ENCODE measurements at regions not wholly inside any gene's neighbourhood (a gene's known extent, or its start where the extent isn't known, plus 50 kb on each side); places are given as distances from the start of the nearest gene placed in this dataset.
"Not testable (repeated sequence)": the region's sequence is repeated elsewhere in the genome, so short reads cannot be mapped to it uniquely, and the experiment has no call there.

DNA sequence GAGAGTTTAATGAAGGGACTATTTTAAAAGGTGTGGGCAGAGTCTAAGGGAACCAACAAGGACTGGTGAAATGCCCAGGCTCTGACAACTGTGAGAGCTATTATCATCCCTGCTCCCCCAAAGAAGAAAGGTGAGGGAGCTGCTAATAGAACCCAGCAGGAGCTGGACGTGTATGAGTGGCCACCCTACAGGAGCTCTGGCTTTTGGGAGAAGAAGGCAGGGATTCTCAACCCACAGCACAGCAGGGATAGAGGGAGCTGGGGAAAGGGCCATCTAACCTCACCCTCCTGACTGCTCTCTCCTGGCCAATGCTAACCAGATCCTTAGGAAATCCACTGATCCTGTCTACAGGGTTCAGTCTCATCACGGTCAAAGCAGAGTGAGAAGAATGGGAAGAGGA lies 57.1 kb downstream of the GRIN2B start:
- H3K9me3 ChIP-seq (ENCODE audit: control insufficient read depth, low read length) = no peaks in the 10 kb centered on the region
- no peaks in the 10 kb centered on the region for H3K27me3 ChIP-seq (replicated peaks; ENCODE audit: control insufficient read depth, insufficient read depth, low read length, poor library complexity, severe bottlenecking)
- H3K27ac ChIP-seq (ENCODE audit: insufficient read depth, low read length, poor library complexity, severe bottlenecking) = no peak overlapping the region
- no peaks in the 10 kb centered on the region for H3K36me3 ChIP-seq (ENCODE audit: control insufficient read depth, insufficient read depth, low read length)
- H3K4me1 ChIP-seq (ENCODE audit: control insufficient read depth, insufficient read depth, low read length, poor library complexity, severe bottlenecking) = no peaks in the 10 kb centered on the region
- no peak for DNase-seq
- no peak overlapping the region for H3K4me3 ChIP-seq (ENCODE audit: insufficient read depth, low read depth, low read length, poor library complexity, severe bottlenecking)

DNA sequence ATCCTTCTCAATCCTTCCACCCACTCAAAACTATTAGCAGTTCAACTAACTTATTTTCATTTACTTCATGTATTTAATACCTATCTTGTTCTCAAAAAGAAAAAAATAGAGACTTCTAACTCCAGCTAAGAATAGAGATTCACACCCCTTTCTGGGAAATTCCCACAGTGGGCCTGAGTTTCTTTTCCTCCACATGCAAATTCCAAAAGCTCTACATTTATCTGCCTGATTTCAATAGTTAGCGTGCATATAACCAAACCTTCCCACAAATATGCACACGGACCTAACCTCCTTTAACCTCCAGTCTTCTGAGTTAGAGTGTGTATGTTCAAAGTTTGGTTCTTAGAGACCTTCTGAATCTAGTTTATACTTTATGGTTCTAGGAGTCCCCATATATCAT lies 62.5 kb downstream of the GRIN2B start:
- Histone ChIP-seq H3K4me3 (ENCODE audit: insufficient read depth, low read depth, low read length, poor library complexity, severe bottlenecking) (no peak overlapping the region), H3K36me3 (ENCODE audit: control insufficient read depth, insufficient read depth, low read length) (no peaks in the 10 kb centered on the region), H3K27ac (ENCODE audit: insufficient read depth, low read length, poor library complexity, severe bottlenecking) (no peak overlapping the region), H3K4me1 (ENCODE audit: control insufficient read depth, insufficient read depth, low read length, poor library complexity, severe bottlenecking) (no peaks in the 10 kb centered on the region), H3K9me3 (ENCODE audit: control insufficient read depth, low read length) (no peaks in the 10 kb centered on the region), H3K27me3 (replicated peaks; ENCODE audit: control insufficient read depth, insufficient read depth, low read length, poor library complexity, severe bottlenecking) (no peaks in the 10 kb centered on the region)
- no peak for DNase-seq

DNA sequence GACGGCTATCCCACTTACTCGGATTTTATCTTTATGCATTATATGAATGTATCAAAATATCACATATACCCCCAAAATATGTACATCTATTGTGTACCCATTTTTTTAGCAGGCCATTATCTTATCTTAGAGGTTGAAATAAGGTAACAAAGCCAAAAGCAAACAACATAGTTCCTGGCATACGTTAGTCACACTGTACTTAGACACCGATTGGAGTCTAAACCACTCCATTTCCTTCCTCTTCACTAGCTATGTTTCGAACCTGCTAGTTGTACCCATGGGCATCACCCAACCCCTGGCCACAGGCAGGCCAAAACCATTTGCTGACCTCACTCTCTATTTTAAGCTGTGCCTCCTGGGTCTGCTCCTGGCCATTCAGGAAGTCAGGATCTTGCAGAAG lies 66.3 kb downstream of the GRIN2B start:
- Histone ChIP-seq H3K27ac (ENCODE audit: insufficient read depth, low read length, poor library complexity, severe bottlenecking) (no peak overlapping the region), H3K9me3 (ENCODE audit: control insufficient read depth, low read length) (no peaks in the 10 kb centered on the region), H3K27me3 (replicated peaks; ENCODE audit: control insufficient read depth, insufficient read depth, low read length, poor library complexity, severe bottlenecking) (no peaks in the 10 kb centered on the region), H3K4me3 (ENCODE audit: insufficient read depth, low read depth, low read length, poor library complexity, severe bottlenecking) (no peak overlapping the region), H3K36me3 (ENCODE audit: control insufficient read depth, insufficient read depth, low read length) (no peaks in the 10 kb centered on the region), H3K4me1 (ENCODE audit: control insufficient read depth, insufficient read depth, low read length, poor library complexity, severe bottlenecking) (no peaks in the 10 kb centered on the region)
- DNase-seq = no peak

DNA sequence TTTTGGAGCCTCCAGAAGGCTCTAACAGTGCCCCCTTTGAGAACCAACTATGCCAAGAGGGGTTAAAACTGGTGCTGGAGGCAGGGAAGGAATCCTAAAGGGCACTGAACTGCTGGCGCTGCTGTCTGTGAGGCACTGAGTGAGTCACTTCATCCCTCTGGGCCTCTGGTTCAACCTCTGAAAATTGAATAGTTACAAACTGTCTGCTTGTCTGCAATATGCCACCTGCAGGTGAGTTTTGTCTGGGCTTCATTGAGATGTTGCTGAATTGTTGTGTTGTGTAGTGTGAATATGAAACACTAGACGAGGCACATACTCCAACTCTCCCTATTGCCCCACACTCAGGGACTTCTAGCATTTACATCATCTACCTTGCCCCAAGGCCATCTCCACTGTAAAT lies 68.0 kb downstream of the GRIN2B start:
- H3K27ac ChIP-seq (ENCODE audit: insufficient read depth, low read length, poor library complexity, severe bottlenecking) = no peak overlapping the region
- H3K36me3 ChIP-seq (ENCODE audit: control insufficient read depth, insufficient read depth, low read length) = no peaks in the 10 kb centered on the region
- H3K4me1 ChIP-seq (ENCODE audit: control insufficient read depth, insufficient read depth, low read length, poor library complexity, severe bottlenecking) = no peaks in the 10 kb centered on the region
- no peak overlapping the region for H3K4me3 ChIP-seq (ENCODE audit: insufficient read depth, low read depth, low read length, poor library complexity, severe bottlenecking)
- no peaks in the 10 kb centered on the region for H3K9me3 ChIP-seq (ENCODE audit: control insufficient read depth, low read length)
- no peak for DNase-seq
- H3K27me3 ChIP-seq (replicated peaks; ENCODE audit: control insufficient read depth, insufficient read depth, low read length, poor library complexity, severe bottlenecking) = no peaks in the 10 kb centered on the region

DNA sequence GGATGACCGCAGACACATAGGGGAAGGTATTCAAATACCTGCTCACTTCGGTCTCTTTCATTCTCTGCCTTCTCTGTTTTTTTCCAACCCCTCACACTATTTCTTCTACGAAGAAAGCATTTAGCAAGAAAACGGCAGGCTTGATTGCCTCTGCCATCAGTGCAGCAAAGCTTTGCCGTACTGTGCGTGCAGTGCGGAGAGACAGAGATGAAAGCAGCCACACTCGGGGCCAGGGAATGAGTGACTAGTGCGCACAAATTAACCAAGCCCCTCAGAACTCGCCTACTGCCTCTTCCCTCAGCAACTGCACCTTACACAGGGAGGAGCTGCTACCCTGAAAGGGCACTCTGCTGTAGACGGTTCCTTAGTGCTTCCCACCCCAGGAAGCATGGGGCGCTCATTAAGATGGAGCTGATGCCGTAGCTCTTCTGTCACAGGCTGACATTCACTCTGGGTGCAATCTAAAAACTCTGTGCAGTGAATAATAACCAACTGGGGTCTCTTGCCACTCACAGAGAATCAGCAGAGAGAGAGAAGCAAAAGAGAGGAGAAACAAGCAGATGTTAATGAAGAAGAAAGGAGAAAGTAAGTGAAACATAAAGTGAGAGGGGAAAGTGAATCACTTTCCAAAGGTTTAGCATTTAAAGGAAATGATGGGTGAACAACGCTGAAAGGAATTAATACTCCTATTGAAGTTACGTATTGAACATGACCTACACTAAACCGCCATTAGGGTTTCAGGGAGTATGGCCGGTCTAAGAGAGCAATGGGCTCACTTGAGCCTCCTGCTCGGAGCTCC lies 69.4 kb downstream of the GRIN2B start:
- H3K4me1 ChIP-seq (ENCODE audit: control insufficient read depth, insufficient read depth, low read length, poor library complexity, severe bottlenecking) = no peaks in the 10 kb centered on the region
- H3K36me3 ChIP-seq (ENCODE audit: control insufficient read depth, insufficient read depth, low read length) = no peaks in the 10 kb centered on the region
- no peak overlapping the region for H3K4me3 ChIP-seq (ENCODE audit: insufficient read depth, low read depth, low read length, poor library complexity, severe bottlenecking)
- H3K9me3 ChIP-seq (ENCODE audit: control insufficient read depth, low read length) = no peaks in the 10 kb centered on the region
- H3K27ac ChIP-seq (ENCODE audit: insufficient read depth, low read length, poor library complexity, severe bottlenecking) = no peak overlapping the region
- no peak for DNase-seq
- H3K27me3 ChIP-seq (replicated peaks; ENCODE audit: control insufficient read depth, insufficient read depth, low read length, poor library complexity, severe bottlenecking) = no peaks in the 10 kb centered on the region

DNA sequence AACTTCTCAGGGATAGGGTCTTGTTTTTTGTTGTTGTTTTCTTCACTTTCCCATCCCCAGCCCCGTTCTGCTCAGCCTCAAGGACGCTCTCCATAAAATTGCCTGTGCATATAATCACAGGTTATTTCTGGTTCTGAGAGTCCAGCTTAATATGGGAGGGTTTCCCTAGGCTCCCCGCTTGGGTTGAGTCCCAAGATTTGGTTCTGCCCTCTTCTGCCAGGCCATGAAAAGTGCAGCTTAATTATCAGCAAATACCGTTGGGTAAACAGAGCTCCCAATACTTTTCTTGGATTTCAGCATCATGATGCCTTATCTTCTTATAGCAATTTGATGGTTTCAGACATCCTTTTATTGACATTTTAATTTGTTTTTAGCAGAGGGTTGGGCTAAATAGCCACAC lies 75.6 kb downstream of the GRIN2B start:
- Histone ChIP-seq H3K4me3 (ENCODE audit: insufficient read depth, low read depth, low read length, poor library complexity, severe bottlenecking) (no peak overlapping the region), H3K9me3 (ENCODE audit: control insufficient read depth, low read length) (no peaks in the 10 kb centered on the region), H3K4me1 (ENCODE audit: control insufficient read depth, insufficient read depth, low read length, poor library complexity, severe bottlenecking) (no peaks in the 10 kb centered on the region), H3K27ac (ENCODE audit: insufficient read depth, low read length, poor library complexity, severe bottlenecking) (no peak overlapping the region), H3K27me3 (replicated peaks; ENCODE audit: control insufficient read depth, insufficient read depth, low read length, poor library complexity, severe bottlenecking) (no peaks in the 10 kb centered on the region), H3K36me3 (ENCODE audit: control insufficient read depth, insufficient read depth, low read length) (no peaks in the 10 kb centered on the region)
- DNase-seq = no peak

DNA sequence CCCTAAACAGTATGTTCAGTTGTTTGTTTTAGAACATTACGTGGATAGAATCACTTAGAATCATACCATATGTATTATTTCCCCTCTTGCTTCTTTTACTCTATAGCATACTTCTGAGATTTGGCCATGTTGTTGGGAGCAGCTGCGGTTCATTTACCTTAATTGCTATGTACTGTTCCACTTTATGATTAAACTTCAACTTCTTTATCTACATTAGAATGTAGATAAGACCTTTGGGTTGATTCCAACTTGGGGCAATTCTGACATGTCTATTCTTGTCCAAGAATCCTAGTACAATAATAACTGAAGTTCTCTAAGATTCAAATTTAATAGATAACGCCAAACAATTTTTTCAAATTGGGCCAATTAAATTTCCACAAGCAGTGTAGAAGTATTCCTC lies 80.7 kb downstream of the GRIN2B start:
- Histone ChIP-seq H3K9me3 (ENCODE audit: control insufficient read depth, low read length) (no peaks in the 10 kb centered on the region), H3K27ac (ENCODE audit: insufficient read depth, low read length, poor library complexity, severe bottlenecking) (no peak overlapping the region), H3K27me3 (replicated peaks; ENCODE audit: control insufficient read depth, insufficient read depth, low read length, poor library complexity, severe bottlenecking) (no peaks in the 10 kb centered on the region), H3K36me3 (ENCODE audit: control insufficient read depth, insufficient read depth, low read length) (no peaks in the 10 kb centered on the region), H3K4me3 (ENCODE audit: insufficient read depth, low read depth, low read length, poor library complexity, severe bottlenecking) (no peak overlapping the region), H3K4me1 (ENCODE audit: control insufficient read depth, insufficient read depth, low read length, poor library complexity, severe bottlenecking) (no peaks in the 10 kb centered on the region)
- no peak for DNase-seq

DNA sequence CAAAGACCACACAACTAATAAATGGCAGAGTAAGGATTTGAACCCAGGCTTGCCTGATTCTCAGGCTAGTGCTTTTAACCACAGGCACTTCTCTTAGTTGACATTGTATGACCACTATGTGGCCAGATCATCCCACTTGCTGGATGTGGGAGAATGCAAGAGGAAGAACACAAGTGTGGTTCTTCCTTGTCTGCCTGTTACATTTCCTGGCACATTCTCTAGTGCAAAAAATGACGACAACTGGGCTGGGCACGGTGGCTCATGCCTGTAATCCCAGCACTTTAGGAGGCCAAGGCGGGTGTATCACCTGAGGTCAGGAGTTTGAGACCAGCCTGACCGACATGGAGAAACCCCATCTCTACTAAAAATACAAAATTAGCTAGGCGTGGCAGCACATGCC lies 83.0 kb downstream of the GRIN2B start:
- H3K27ac ChIP-seq (ENCODE audit: insufficient read depth, low read length, poor library complexity, severe bottlenecking); H3K36me3 ChIP-seq (ENCODE audit: control insufficient read depth, insufficient read depth, low read length); H3K4me3 ChIP-seq (ENCODE audit: insufficient read depth, low read depth, low read length, poor library complexity, severe bottlenecking); H3K27me3 ChIP-seq (replicated peaks; ENCODE audit: control insufficient read depth, insufficient read depth, low read length, poor library complexity, severe bottlenecking); H3K4me1 ChIP-seq (ENCODE audit: control insufficient read depth, insufficient read depth, low read length, poor library complexity, severe bottlenecking); H3K9me3 ChIP-seq (ENCODE audit: control insufficient read depth, low read length); DNase-seq: not testable (repeated sequence)

DNA sequence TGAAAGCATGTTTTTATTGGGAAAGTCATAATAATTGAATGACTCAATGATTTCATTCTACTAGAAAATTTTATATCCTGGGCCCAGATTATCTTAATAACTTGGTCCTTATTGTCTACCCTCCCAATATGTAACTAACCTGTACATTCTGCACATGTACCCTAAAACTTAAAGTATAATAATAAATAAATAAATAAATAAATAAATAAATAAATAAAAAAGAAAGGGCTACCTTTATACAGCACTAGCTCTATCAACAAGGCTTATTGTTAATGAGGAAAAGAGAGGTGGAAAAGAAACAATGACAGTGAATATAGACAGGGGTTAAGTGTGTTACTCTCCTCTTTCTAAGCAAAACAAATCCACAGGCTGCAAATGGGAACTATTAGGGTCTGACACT lies 83.6 kb downstream of the GRIN2B start:
- H3K27me3 ChIP-seq (replicated peaks; ENCODE audit: control insufficient read depth, insufficient read depth, low read length, poor library complexity, severe bottlenecking) = no peaks in the 10 kb centered on the region
- H3K27ac ChIP-seq (ENCODE audit: insufficient read depth, low read length, poor library complexity, severe bottlenecking) = no peak overlapping the region
- no peak overlapping the region for H3K4me3 ChIP-seq (ENCODE audit: insufficient read depth, low read depth, low read length, poor library complexity, severe bottlenecking)
- DNase-seq = no peak
- H3K9me3 ChIP-seq (ENCODE audit: control insufficient read depth, low read length) = no peaks in the 10 kb centered on the region
- no peaks in the 10 kb centered on the region for H3K36me3 ChIP-seq (ENCODE audit: control insufficient read depth, insufficient read depth, low read length)
- no peaks in the 10 kb centered on the region for H3K4me1 ChIP-seq (ENCODE audit: control insufficient read depth, insufficient read depth, low read length, poor library complexity, severe bottlenecking)

DNA sequence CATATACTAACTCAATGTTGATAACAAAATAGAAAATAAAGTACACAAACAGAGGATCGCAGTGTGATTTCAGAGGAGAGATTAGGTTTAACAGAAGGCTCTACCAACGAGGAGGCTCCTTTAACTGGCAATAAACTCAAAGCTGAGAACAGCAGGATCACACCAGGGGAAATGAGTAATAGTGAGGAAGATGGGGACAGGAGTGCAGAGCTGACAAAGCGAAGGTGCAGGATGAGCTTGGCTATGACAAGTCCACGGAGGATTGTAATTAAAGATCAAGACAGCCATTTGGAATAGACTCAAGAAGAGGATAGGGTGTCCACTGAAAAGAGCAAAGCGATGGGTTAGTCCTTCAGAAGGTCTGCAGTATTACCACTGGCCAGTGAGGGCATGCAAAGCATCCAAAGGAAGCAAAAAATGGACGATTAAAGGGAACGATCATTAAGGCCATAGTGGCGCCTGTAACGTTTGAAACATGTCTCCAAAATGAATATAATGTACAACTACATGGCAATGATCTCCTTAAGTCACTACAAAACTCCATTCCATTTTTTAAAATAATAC lies 85.3 kb downstream of the GRIN2B start:
- DNase-seq = no peak
- Histone ChIP-seq H3K36me3 (ENCODE audit: control insufficient read depth, insufficient read depth, low read length) (no peaks in the 10 kb centered on the region), H3K4me3 (ENCODE audit: insufficient read depth, low read depth, low read length, poor library complexity, severe bottlenecking) (no peak overlapping the region), H3K9me3 (ENCODE audit: control insufficient read depth, low read length) (no peaks in the 10 kb centered on the region), H3K27me3 (replicated peaks; ENCODE audit: control insufficient read depth, insufficient read depth, low read length, poor library complexity, severe bottlenecking) (no peaks in the 10 kb centered on the region), H3K27ac (ENCODE audit: insufficient read depth, low read length, poor library complexity, severe bottlenecking) (no peak overlapping the region), H3K4me1 (ENCODE audit: control insufficient read depth, insufficient read depth, low read length, poor library complexity, severe bottlenecking) (no peaks in the 10 kb centered on the region)
